OCI-LY3 (cell line): ENCODE measurements at regions not wholly inside any gene's neighbourhood (a gene's known extent, or its start where the extent isn't known, plus 50 kb on each side); places are given as distances from the start of the nearest gene placed in this dataset.

ENCODE experiments used
- EZH2phosphoT487 ChIP-seq: fragments of 200-600 bp; shearing (Covaris generic); IDR thresholded peaks from 2 replicates; pipeline ENCODE4 v1.6.1; 2018; ENCODE audit warnings: antibody characterized with exemption, mixed run types, low read depth
- TF ChIP-seq, protein P1 (sequence below): fragments of 200-600, 300-600 bp; sonication (generic); IDR thresholded peaks from 2 replicates; pipeline ENCODE4 v1.5.1; 2014; ENCODE audit warnings: antibody characterized with exemption, low read length, low read depth

DNA sequence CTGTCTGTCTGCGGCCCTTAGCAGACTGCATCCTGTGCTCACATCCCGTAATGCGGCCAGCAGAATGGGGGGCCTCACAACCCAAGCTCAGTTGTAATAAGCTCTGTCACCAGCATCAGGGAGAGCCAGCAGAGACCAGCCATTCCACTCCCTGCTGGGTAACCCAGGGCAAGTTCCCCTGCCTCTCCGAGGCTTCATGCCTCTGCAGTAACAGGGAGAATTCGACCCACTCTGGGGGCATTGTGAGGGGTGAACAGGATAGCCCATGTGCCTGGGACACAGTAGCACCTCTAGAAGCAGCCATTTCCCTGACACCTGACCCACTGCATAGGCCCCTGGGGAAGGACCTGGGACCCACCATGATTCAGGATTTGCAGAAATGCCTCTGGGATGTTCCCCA lies 461.2 kb downstream of the MATN1 start:
- TF ChIP-seq, protein P1, sequence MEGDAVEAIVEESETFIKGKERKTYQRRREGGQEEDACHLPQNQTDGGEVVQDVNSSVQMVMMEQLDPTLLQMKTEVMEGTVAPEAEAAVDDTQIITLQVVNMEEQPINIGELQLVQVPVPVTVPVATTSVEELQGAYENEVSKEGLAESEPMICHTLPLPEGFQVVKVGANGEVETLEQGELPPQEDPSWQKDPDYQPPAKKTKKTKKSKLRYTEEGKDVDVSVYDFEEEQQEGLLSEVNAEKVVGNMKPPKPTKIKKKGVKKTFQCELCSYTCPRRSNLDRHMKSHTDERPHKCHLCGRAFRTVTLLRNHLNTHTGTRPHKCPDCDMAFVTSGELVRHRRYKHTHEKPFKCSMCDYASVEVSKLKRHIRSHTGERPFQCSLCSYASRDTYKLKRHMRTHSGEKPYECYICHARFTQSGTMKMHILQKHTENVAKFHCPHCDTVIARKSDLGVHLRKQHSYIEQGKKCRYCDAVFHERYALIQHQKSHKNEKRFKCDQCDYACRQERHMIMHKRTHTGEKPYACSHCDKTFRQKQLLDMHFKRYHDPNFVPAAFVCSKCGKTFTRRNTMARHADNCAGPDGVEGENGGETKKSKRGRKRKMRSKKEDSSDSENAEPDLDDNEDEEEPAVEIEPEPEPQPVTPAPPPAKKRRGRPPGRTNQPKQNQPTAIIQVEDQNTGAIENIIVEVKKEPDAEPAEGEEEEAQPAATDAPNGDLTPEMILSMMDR: no peak
- no peak for TF ChIP-seq EZH2phosphoT487
